Natural killer cell (primary cell): ENCODE measurements at regions not wholly inside any gene's neighbourhood (a gene's known extent, or its start where the extent isn't known, plus 50 kb on each side); places are given as distances from the start of the nearest gene placed in this dataset.

Experiments
- ATAC-seq, 3 donors: fragments of 150-1000 bp in 2 of 3; fragments of 200-7000 bp in 1 of 3; cut with Tn5 transposase; 1 replicate in 1 of 3; 2 replicates in 2 of 3; pipeline ENCODE4 v1.10.0; 2021; ENCODE audit warnings: mild to moderate bottlenecking in 2 of 3, moderate library complexity in 2 of 3
- DNase-seq, 2 donors: peaks; one replicate each; pipeline versions ENCODE4 v3.0.0 to v3.0.0-alpha.2; 2013 to 2021; ENCODE audit warnings: mixed read lengths in 1 of 2
- H3K27ac ChIP-seq: one replicate; pipeline ENCODE4 v1.5.1; 2013; ENCODE audit warnings: mild to moderate bottlenecking, low read length
- H3K27me3 ChIP-seq: one replicate; pipeline ENCODE4 v1.6.1; 2013; ENCODE audit warnings: low read length; ENCODE audit not compliant: control insufficient read depth, insufficient read depth
- H3K36me3 ChIP-seq: one replicate; pipeline ENCODE4 v1.6.1; 2013; ENCODE audit warnings: low read length; ENCODE audit not compliant: control insufficient read depth, insufficient read depth
- H3K4me1 ChIP-seq: one replicate; pipeline ENCODE4 v1.6.1; 2013; ENCODE audit warnings: low read length; ENCODE audit not compliant: control insufficient read depth, insufficient read depth
- H3K4me3 ChIP-seq: one replicate; pipeline ENCODE4 v1.5.1; 2013; ENCODE audit warnings: low read length
- H3K9me3 ChIP-seq: one replicate; pipeline ENCODE4 v1.6.1; 2013; ENCODE audit warnings: low read length; ENCODE audit not compliant: control insufficient read depth, insufficient read depth
- H3K27ac Mint-ChIP-seq, 2 donors: one replicate each; pipeline ENCODE4 v1.8.0; 2022; ENCODE audit warnings: mild to moderate bottlenecking in 2 of 2, mixed read lengths in 2 of 2, moderate library complexity in 1 of 2
- H3K27me3 Mint-ChIP-seq, 2 donors: one replicate each; pipeline ENCODE4 v1.8.0; 2022; ENCODE audit warnings: low read depth in 2 of 2, mixed read lengths in 2 of 2
- H3K36me3 Mint-ChIP-seq: one replicate; pipeline ENCODE4 v1.8.0; 2022; ENCODE audit warnings: mixed read lengths
- H3K4me1 Mint-ChIP-seq, 2 donors: one replicate each; pipeline ENCODE4 v1.8.0; 2022; ENCODE audit warnings: mixed read lengths in 2 of 2
- H3K4me3 Mint-ChIP-seq: one replicate; pipeline ENCODE4 v1.8.0; 2022; ENCODE audit warnings: mild to moderate bottlenecking, moderate library complexity, mixed read lengths
- H3K9me3 Mint-ChIP-seq, 2 donors: one replicate each; pipeline ENCODE4 v1.8.0; 2022; ENCODE audit warnings: mixed read lengths in 2 of 2
- CTCF ChIP-seq: fragments of 200-600 bp; IDR thresholded peaks from one replicate; pipeline ENCODE4 v1.8.0; 2022; ENCODE audit warnings: antibody characterized with exemption
- WGBS: methylation state at CpG from one replicate; pipeline ENCODE4 v1.1.7; 2013; ENCODE audit warnings: missing lambda C conversion rate; ENCODE audit not compliant: insufficient coverage; 5-methylcytosine and 5-hydroxymethylcytosine counted together
- intact Hi-C: fragments of 100-400 bp; cut with micrococcal nuclease; formaldehyde crosslinking; loops from one replicate; pipeline ENCODE4 v1.14.2; 2022

GRCh38 chr2:7420530-7420929 lies 503.3 kb downstream of the RNF144A start:
- no peak for TF ChIP-seq CTCF
- intact Hi-C loops = no loop called here
- Mint-ChIP-seq H3K36me3 (peaks cover 6% of the 10 kb centered on the region), H3K27ac (no peak overlapping the region), H3K4me1 (peaks cover 5 to 7% of the 10 kb centered on the region in 2 donors), H3K9me3 (no peaks in the 10 kb centered on the region), H3K27me3 (peaks cover 21 to 44% of the 10 kb centered on the region in 2 donors), H3K4me3 (no peak overlapping the region)
- H3K36me3 ChIP-seq = no peaks in the 10 kb centered on the region
- ATAC-seq (no peak), DNase-seq (no peak)
- H3K4me3 ChIP-seq = no peak overlapping the region
- no peaks in the 10 kb centered on the region for H3K9me3 ChIP-seq
- no peaks in the 10 kb centered on the region for H3K4me1 ChIP-seq
- WGBS = 87% methylated on average over 6 of the region's 6 CpGs
- no peak overlapping the region for H3K27ac ChIP-seq
- H3K27me3 ChIP-seq = peaks cover 2% of the 10 kb centered on the region

- no peak for DNase-seq
- Mint-ChIP-seq H3K4me1 (peaks cover 24 to 27% of the 10 kb centered on the region in 2 donors), H3K27ac (no peak overlapping the region), H3K36me3 (no peaks in the 10 kb centered on the region), H3K4me3 (no peak overlapping the region), H3K27me3 (peaks cover 5 to 10% of the 10 kb centered on the region in 2 donors), H3K9me3 (no peaks in the 10 kb centered on the region)
- Histone ChIP-seq H3K4me3 (no peak overlapping the region), H3K27me3 (no peaks in the 10 kb centered on the region), H3K9me3 (no peaks in the 10 kb centered on the region), H3K36me3 (no peaks in the 10 kb centered on the region), H3K4me1 (peaks cover 16% of the 10 kb centered on the region), H3K27ac (no peak overlapping the region)
- ATAC-seq = no peak
- no peak for TF ChIP-seq CTCF
- 94% methylated on average over 4 of the region's 4 CpGs for WGBS
- intact Hi-C loops = no loop called here
Measured at GRCh38 chr2:7424481-7424880, 507.3 kb downstream of the RNF144A start.

GRCh38 chr2:7427293-7428060 lies 510.3 kb downstream of the RNF144A start:
- H3K4me3 ChIP-seq = no peak overlapping the region
- no peaks in the 10 kb centered on the region for H3K9me3 ChIP-seq
- DNase-seq = peak in 1 of 2 donors; percentile 84
- peak overlapping the region in 1 of 2 donors; percentile 29 for H3K27ac Mint-ChIP-seq
- no peak overlapping the region for H3K4me3 Mint-ChIP-seq
- no peaks in the 10 kb centered on the region for H3K36me3 ChIP-seq
- H3K36me3 Mint-ChIP-seq = no peaks in the 10 kb centered on the region
- H3K27me3 ChIP-seq = no peaks in the 10 kb centered on the region
- intact Hi-C loops = loop anchor here (1.0 to 2.0 kb wide), 3 partner anchors 245 to 1334 kb away; no protein-coding TSS in a partner anchor
- H3K4me1 Mint-ChIP-seq = peaks cover 50 to 52% of the 10 kb centered on the region in 2 donors
- 45% methylated on average over 8 of the region's 8 CpGs for WGBS
- H3K27me3 Mint-ChIP-seq = no peaks in the 10 kb centered on the region
- TF ChIP-seq CTCF = peak; percentile 90
- H3K27ac ChIP-seq = no peak overlapping the region
- peaks cover 40% of the 10 kb centered on the region for H3K4me1 ChIP-seq
- H3K9me3 Mint-ChIP-seq = no peaks in the 10 kb centered on the region
- peak; percentile 50 to 66 (median 54) for ATAC-seq
